B cell (primary cell): ENCODE measurements at regions not wholly inside any gene's neighbourhood (a gene's known extent, or its start where the extent isn't known, plus 50 kb on each side); places are given as distances from the start of the nearest gene placed in this dataset.

Source experiments
- ATAC-seq: fragments of 200-7000 bp; cut with Tn5 transposase; one replicate; pipeline ENCODE4 v1.10.0; 2021; ENCODE audit warnings: low read depth, mild to moderate bottlenecking, moderate number of reproducible peaks, moderate library complexity
- CTCF ChIA-PET: fragments of 350-600 bp; sonication (Branson Sonifier 250); formaldehyde crosslinking; loops from one replicate; lab custom pipeline; 2021; ENCODE audit warnings: antibody characterized with exemption, inconsistent platforms; lab: Charles Lee
- POLR2A ChIA-PET: fragments of 350-600 bp; sonication (Branson Sonifier 250); formaldehyde crosslinking; loops from one replicate; lab custom pipeline; 2021; ENCODE audit warnings: antibody characterized with exemption; lab: Charles Lee
- DNase-seq: peaks from one replicate; pipeline ENCODE4 v3.0.0; 2013
- H2AFZ ChIP-seq: 2 replicates; pipeline ENCODE4 v1.6.1; 2012; ENCODE audit warnings: mild to moderate bottlenecking, low read depth, low read length; ENCODE audit not compliant: insufficient read depth, poor library complexity, severe bottlenecking
- H3K27ac ChIP-seq, 2 donors: 1 replicate in 1 of 2; 2 replicates in 1 of 2; pipeline ENCODE4 v1.5.1; 2012 to 2013; ENCODE audit warnings: low read length in 2 of 2, mild to moderate bottlenecking in 2 of 2, moderate library complexity in 1 of 2
- H3K27me3 ChIP-seq, 4 experiments: fragments of 200-600 bp in 1 of 4; sonication (generic) in 1 of 4; replicated peaks in 1 of 4; 1 replicate in 2 of 4; 2 replicates in 2 of 4; pipeline versions ENCODE4 v1.6.1 to v1.7.0; 2013 to 2016; ENCODE audit warnings: low read length in 3 of 4, mild to moderate bottlenecking in 2 of 4, mixed read lengths in 1 of 4, moderate library complexity in 1 of 4; ENCODE audit not compliant: insufficient read depth in 4 of 4, control insufficient read depth in 3 of 4; ENCODE audit errors: control extremely low read depth in 1 of 4
- H3K36me3 ChIP-seq, 2 experiments: replicated peaks in 1 of 2; 1 replicate in 1 of 2; 2 replicates in 1 of 2; pipeline versions ENCODE4 v1.6.1 to v1.7.1; 2013; ENCODE audit warnings: low read length in 1 of 2; ENCODE audit not compliant: insufficient read depth in 2 of 2, control insufficient read depth in 1 of 2; ENCODE audit errors: control extremely low read depth in 1 of 2, extremely low read depth in 1 of 2
- H3K4me1 ChIP-seq, 2 donors: fragments of 200-600 bp in 1 of 2; sonication (generic) in 1 of 2; 1 replicate in 1 of 2; 2 replicates in 1 of 2; pipeline versions ENCODE4 v1.5.1 to v1.6.1; 2013 to 2017; ENCODE audit warnings: low read length in 2 of 2; ENCODE audit not compliant: control insufficient read depth in 2 of 2, insufficient read depth in 2 of 2
- H3K4me2 ChIP-seq: replicated peaks from 2 replicates; pipeline ENCODE3; 2012; ENCODE audit warnings: mild to moderate bottlenecking, low read depth, low read length; ENCODE audit not compliant: poor library complexity, severe bottlenecking
- H3K4me3 ChIP-seq, 5 experiments: fragments of 200-600 bp in 1 of 5; sonication (generic) in 1 of 5; 1 replicate in 3 of 5; 2 replicates in 2 of 5; pipeline versions ENCODE4 v1.5.1 to v1.7.0; 2011 to 2016; ENCODE audit warnings: low read length in 4 of 5, mild to moderate bottlenecking in 4 of 5, low read depth in 2 of 5, control low read depth in 1 of 5, moderate library complexity in 1 of 5; ENCODE audit not compliant: insufficient read depth in 1 of 5; ENCODE audit errors: control extremely low read depth in 1 of 5, extremely low read depth in 1 of 5
- H3K79me2 ChIP-seq: fragments of 200-600 bp; sonication (generic); one replicate; pipeline ENCODE4 v1.6.0; 2016; ENCODE audit warnings: low read length; ENCODE audit not compliant: control insufficient read depth, insufficient read depth
- H3K9ac ChIP-seq: fragments of 200-600 bp; sonication (generic); 2 replicates; pipeline ENCODE4 v1.6.1; 2017; ENCODE audit warnings: mild to moderate bottlenecking, low read length, moderate library complexity
- H3K9me3 ChIP-seq, 3 donors: one replicate each; pipeline versions ENCODE4 v1.6.1 to v1.7.1; 2013; ENCODE audit warnings: low read length in 2 of 3; ENCODE audit not compliant: control insufficient read depth in 2 of 3, insufficient read depth in 1 of 3; ENCODE audit errors: control extremely low read depth in 1 of 3
- H4K20me1 ChIP-seq: 2 replicates; pipeline ENCODE4 v1.6.0; 2012; ENCODE audit warnings: mild to moderate bottlenecking, low read length; ENCODE audit not compliant: insufficient read depth, control insufficient read depth, poor library complexity, severe bottlenecking
- H3K27ac Mint-ChIP-seq: one replicate; pipeline ENCODE4 v1.8.0; 2021; ENCODE audit warnings: mixed read lengths
- H3K27me3 Mint-ChIP-seq: one replicate; pipeline ENCODE4 v1.8.0; 2021; ENCODE audit warnings: mixed read lengths
- H3K4me1 Mint-ChIP-seq: one replicate; pipeline ENCODE4 v1.8.0; 2021; ENCODE audit warnings: mixed read lengths
- H3K4me3 Mint-ChIP-seq: one replicate; pipeline ENCODE4 v1.8.0; 2021; ENCODE audit warnings: mixed read lengths
- H3K9me3 Mint-ChIP-seq: one replicate; pipeline ENCODE4 v1.8.0; 2022; ENCODE audit warnings: mixed read lengths; ENCODE audit not compliant: insufficient read depth
- CTCF ChIP-seq: fragments of 200-600 bp; IDR thresholded peaks from one replicate; pipeline ENCODE4 v1.8.0; 2022; ENCODE audit warnings: antibody characterized with exemption, mild to moderate bottlenecking
- EZH2 ChIP-seq: IDR thresholded peaks from 2 replicates; pipeline ENCODE4 v1.6.1; 2012; ENCODE audit warnings: borderline replicate concordance, low read depth, mild to moderate bottlenecking, moderate library complexity, low read length; ENCODE audit not compliant: insufficient read depth, poor library complexity, severe bottlenecking
- WGBS: methylation state at CpG from one replicate; pipeline ENCODE4 v1.1.5; 2013; ENCODE audit warnings: missing lambda C conversion rate; ENCODE audit not compliant: insufficient coverage; 5-methylcytosine and 5-hydroxymethylcytosine counted together
- intact Hi-C: fragments of 100-400 bp; cut with micrococcal nuclease; formaldehyde crosslinking; loops from one replicate; pipeline ENCODE4 v1.10.0; 2022

GRCh38 chr3:25281732-25282126 is 146.3 kb upstream of the RARB start:
- no CpG with 5 or more reads among the region's 2 CpGs for WGBS
- intact Hi-C loops = no loop called here
- Histone ChIP-seq H3K9ac (no peak overlapping the region), H3K4me1 (no peaks in the 10 kb centered on the region), H3K9me3 (no peaks in the 10 kb centered on the region), H3K4me3 (no peak overlapping the region), H3K36me3 (no peaks in the 10 kb centered on the region), H2AFZ (no peak overlapping the region), H3K27me3 (no peaks in the 10 kb centered on the region), H3K27ac (no peak overlapping the region), H4K20me1 (no peaks in the 10 kb centered on the region), H3K4me2 (no peak overlapping the region), H3K79me2 (no peaks in the 10 kb centered on the region)
- H3K27me3 Mint-ChIP-seq = no peaks in the 10 kb centered on the region
- no peaks in the 10 kb centered on the region for H3K9me3 Mint-ChIP-seq
- ATAC-seq (no peak), DNase-seq (no peak)
- no peak overlapping the region for H3K27ac Mint-ChIP-seq
- TF ChIP-seq EZH2 (no peak), CTCF (no peak)
- ChIA-PET POLR2A (no interaction called here), CTCF (no interaction called here)
- H3K4me3 Mint-ChIP-seq = no peak overlapping the region
- no peaks in the 10 kb centered on the region for H3K4me1 Mint-ChIP-seq

GRCh38 chr3:25283613-25284012 is 144.4 kb upstream of the RARB start:
- no peaks in the 10 kb centered on the region for H3K4me1 Mint-ChIP-seq
- no peaks in the 10 kb centered on the region for H3K36me3 ChIP-seq
- H3K4me3 ChIP-seq = no peak overlapping the region
- intact Hi-C loops = no loop called here
- no peak overlapping the region for H3K4me3 Mint-ChIP-seq
- ATAC-seq (no peak), DNase-seq (no peak)
- CTCF ChIA-PET = no interaction called here
- no peaks in the 10 kb centered on the region for H3K9me3 Mint-ChIP-seq
- H3K9ac ChIP-seq = no peak overlapping the region
- no peaks in the 10 kb centered on the region for H3K9me3 ChIP-seq
- TF ChIP-seq CTCF (no peak), EZH2 (no peak)
- no peaks in the 10 kb centered on the region for H3K4me1 ChIP-seq
- H3K27me3 ChIP-seq = no peaks in the 10 kb centered on the region
- no peaks in the 10 kb centered on the region for H4K20me1 ChIP-seq
- H3K79me2 ChIP-seq = no peaks in the 10 kb centered on the region
- POLR2A ChIA-PET = no interaction called here
- H3K27me3 Mint-ChIP-seq = no peaks in the 10 kb centered on the region
- H2AFZ ChIP-seq = no peak overlapping the region
- no peak overlapping the region for H3K27ac Mint-ChIP-seq
- H3K4me2 ChIP-seq = no peak overlapping the region
- H3K27ac ChIP-seq = no peak overlapping the region
- WGBS = 100% methylated on average over 1 of the region's 3 CpGs
